ENCODE measurements at regions not wholly inside any gene's neighbourhood (a gene's known extent, or its start where the extent isn't known, plus 50 kb on each side); places are given as distances from the start of the nearest gene placed in this dataset.

- Histone ChIP-seq H3K9me3 (ENCODE audit: control insufficient read depth, low read depth, low read length) (no peaks in the 10 kb centered on the region), H3K4me1 (ENCODE audit: control insufficient read depth, insufficient read depth, low read length) (no peaks in the 10 kb centered on the region), H3K27ac (ENCODE audit: low read length) (no peak overlapping the region), H3K36me3 (ENCODE audit: control insufficient read depth, insufficient read depth, low read length) (no peaks in the 10 kb centered on the region), H3K4me3 (ENCODE audit: low read length) (no peak overlapping the region), H3K27me3 (ENCODE audit: control insufficient read depth, insufficient read depth, low read length) (no peaks in the 10 kb centered on the region)
- no peak for DNase-seq
- WGBS (ENCODE audit: insufficient coverage, low lambda C conversion rate) = 84% methylated on average over 3 of the region's 4 CpGs
These were observed 565.2 kb upstream of the PKDCC start for GRCh38 chr2:41482659-41483058.

GRCh38 chr2:41483226-41483625 lies 564.6 kb upstream of the PKDCC start:
- DNase-seq = no peak
- H3K27me3 ChIP-seq (ENCODE audit: control insufficient read depth, insufficient read depth, low read length) = no peaks in the 10 kb centered on the region
- no peak overlapping the region for H3K4me3 ChIP-seq (ENCODE audit: low read length)
- H3K36me3 ChIP-seq (ENCODE audit: control insufficient read depth, insufficient read depth, low read length) = no peaks in the 10 kb centered on the region
- WGBS (ENCODE audit: insufficient coverage, low lambda C conversion rate) = 100% methylated on average over 1 of the region's 2 CpGs
- no peak overlapping the region for H3K27ac ChIP-seq (ENCODE audit: low read length)
- no peaks in the 10 kb centered on the region for H3K9me3 ChIP-seq (ENCODE audit: control insufficient read depth, low read depth, low read length)
- no peaks in the 10 kb centered on the region for H3K4me1 ChIP-seq (ENCODE audit: control insufficient read depth, insufficient read depth, low read length)

- H3K4me3 ChIP-seq (ENCODE audit: low read length) = no peak overlapping the region
- H3K27ac ChIP-seq (ENCODE audit: low read length) = no peak overlapping the region
- 80% methylated on average over 1 of the region's 7 CpGs for WGBS (ENCODE audit: insufficient coverage, low lambda C conversion rate)
- H3K9me3 ChIP-seq (ENCODE audit: control insufficient read depth, low read depth, low read length) = no peaks in the 10 kb centered on the region
- H3K36me3 ChIP-seq (ENCODE audit: control insufficient read depth, insufficient read depth, low read length) = no peaks in the 10 kb centered on the region
- H3K4me1 ChIP-seq (ENCODE audit: control insufficient read depth, insufficient read depth, low read length) = no peaks in the 10 kb centered on the region
- no peaks in the 10 kb centered on the region for H3K27me3 ChIP-seq (ENCODE audit: control insufficient read depth, insufficient read depth, low read length)
- no peak for DNase-seq
These were observed 563.6 kb upstream of the PKDCC start for GRCh38 chr2:41483982-41484857.

GRCh38 chr2:41484858-41485234 lies 563.0 kb upstream of the PKDCC start:
- Histone ChIP-seq H3K4me3 (ENCODE audit: low read length) (no peak overlapping the region), H3K9me3 (ENCODE audit: control insufficient read depth, low read depth, low read length) (no peaks in the 10 kb centered on the region), H3K4me1 (ENCODE audit: control insufficient read depth, insufficient read depth, low read length) (no peaks in the 10 kb centered on the region), H3K27me3 (ENCODE audit: control insufficient read depth, insufficient read depth, low read length) (no peaks in the 10 kb centered on the region), H3K27ac (ENCODE audit: low read length) (no peak overlapping the region), H3K36me3 (ENCODE audit: control insufficient read depth, insufficient read depth, low read length) (no peaks in the 10 kb centered on the region)
- DNase-seq = no peak

- no peaks in the 10 kb centered on the region for H3K36me3 ChIP-seq (ENCODE audit: control insufficient read depth, insufficient read depth, low read length)
- H3K27me3 ChIP-seq (ENCODE audit: control insufficient read depth, insufficient read depth, low read length) = no peaks in the 10 kb centered on the region
- no peak for DNase-seq
- no peak overlapping the region for H3K27ac ChIP-seq (ENCODE audit: low read length)
- H3K9me3 ChIP-seq (ENCODE audit: control insufficient read depth, low read depth, low read length) = no peaks in the 10 kb centered on the region
- H3K4me3 ChIP-seq (ENCODE audit: low read length) = no peak overlapping the region
- H3K4me1 ChIP-seq (ENCODE audit: control insufficient read depth, insufficient read depth, low read length) = no peaks in the 10 kb centered on the region
These were observed 560.9 kb upstream of the PKDCC start for GRCh38 chr2:41486948-41487347.

- H3K27ac ChIP-seq (ENCODE audit: low read length) = no peak overlapping the region
- no peaks in the 10 kb centered on the region for H3K27me3 ChIP-seq (ENCODE audit: control insufficient read depth, insufficient read depth, low read length)
- no peaks in the 10 kb centered on the region for H3K36me3 ChIP-seq (ENCODE audit: control insufficient read depth, insufficient read depth, low read length)
- no peaks in the 10 kb centered on the region for H3K4me1 ChIP-seq (ENCODE audit: control insufficient read depth, insufficient read depth, low read length)
- no peak for DNase-seq
- H3K4me3 ChIP-seq (ENCODE audit: low read length) = no peak overlapping the region
- peaks cover under 1% of the 10 kb centered on the region for H3K9me3 ChIP-seq (ENCODE audit: control insufficient read depth, low read depth, low read length)
These were observed 558.9 kb upstream of the PKDCC start for GRCh38 chr2:41488888-41489287.

GRCh38 chr2:41489638-41490037 lies 558.2 kb upstream of the PKDCC start:
- Histone ChIP-seq H3K9me3 (ENCODE audit: control insufficient read depth, low read depth, low read length) (peaks cover 3% of the 10 kb centered on the region), H3K36me3 (ENCODE audit: control insufficient read depth, insufficient read depth, low read length) (no peaks in the 10 kb centered on the region), H3K4me1 (ENCODE audit: control insufficient read depth, insufficient read depth, low read length) (no peaks in the 10 kb centered on the region), H3K27me3 (ENCODE audit: control insufficient read depth, insufficient read depth, low read length) (no peaks in the 10 kb centered on the region), H3K4me3 (ENCODE audit: low read length) (no peak overlapping the region), H3K27ac (ENCODE audit: low read length) (no peak overlapping the region)
- no peak for DNase-seq

GRCh38 chr2:41495050-41495449 lies 552.8 kb upstream of the PKDCC start:
- H3K4me3 ChIP-seq (ENCODE audit: low read length) = no peak overlapping the region
- peaks cover 13% of the 10 kb centered on the region for H3K9me3 ChIP-seq (ENCODE audit: control insufficient read depth, low read depth, low read length)
- no peaks in the 10 kb centered on the region for H3K4me1 ChIP-seq (ENCODE audit: control insufficient read depth, insufficient read depth, low read length)
- no peaks in the 10 kb centered on the region for H3K36me3 ChIP-seq (ENCODE audit: control insufficient read depth, insufficient read depth, low read length)
- H3K27ac ChIP-seq (ENCODE audit: low read length) = no peak overlapping the region
- no peaks in the 10 kb centered on the region for H3K27me3 ChIP-seq (ENCODE audit: control insufficient read depth, insufficient read depth, low read length)
- peak in 1 of 2 donors; percentile 4 for DNase-seq
- WGBS (ENCODE audit: insufficient coverage, low lambda C conversion rate) = no CpG with 5 or more reads among the region's 5 CpGs

GRCh38 chr2:41496908-41497307 lies 550.9 kb upstream of the PKDCC start:
- DNase-seq = no peak
- Histone ChIP-seq H3K9me3 (ENCODE audit: control insufficient read depth, low read depth, low read length) (peaks cover 17% of the 10 kb centered on the region), H3K4me1 (ENCODE audit: control insufficient read depth, insufficient read depth, low read length) (no peaks in the 10 kb centered on the region), H3K27ac (ENCODE audit: low read length) (no peak overlapping the region), H3K36me3 (ENCODE audit: control insufficient read depth, insufficient read depth, low read length) (no peaks in the 10 kb centered on the region), H3K4me3 (ENCODE audit: low read length) (no peak overlapping the region), H3K27me3 (ENCODE audit: control insufficient read depth, insufficient read depth, low read length) (no peaks in the 10 kb centered on the region)
- no CpG with 5 or more reads among the region's 3 CpGs for WGBS (ENCODE audit: insufficient coverage, low lambda C conversion rate)

GRCh38 chr2:41498781-41499180 lies 549.0 kb upstream of the PKDCC start:
- H3K4me1 ChIP-seq (ENCODE audit: control insufficient read depth, insufficient read depth, low read length) = no peaks in the 10 kb centered on the region
- H3K27ac ChIP-seq (ENCODE audit: low read length) = no peak overlapping the region
- WGBS (ENCODE audit: insufficient coverage, low lambda C conversion rate) = 100% methylated on average over 1 of the region's 3 CpGs
- no peak overlapping the region for H3K4me3 ChIP-seq (ENCODE audit: low read length)
- peaks cover 22% of the 10 kb centered on the region for H3K9me3 ChIP-seq (ENCODE audit: control insufficient read depth, low read depth, low read length)
- H3K36me3 ChIP-seq (ENCODE audit: control insufficient read depth, insufficient read depth, low read length) = no peaks in the 10 kb centered on the region
- no peaks in the 10 kb centered on the region for H3K27me3 ChIP-seq (ENCODE audit: control insufficient read depth, insufficient read depth, low read length)
- no peak for DNase-seq

GRCh38 chr2:41500895-41501294 lies 546.9 kb upstream of the PKDCC start:
- Histone ChIP-seq H3K27ac (ENCODE audit: low read length) (no peak overlapping the region), H3K4me1 (ENCODE audit: control insufficient read depth, insufficient read depth, low read length) (no peaks in the 10 kb centered on the region), H3K27me3 (ENCODE audit: control insufficient read depth, insufficient read depth, low read length) (no peaks in the 10 kb centered on the region), H3K4me3 (ENCODE audit: low read length) (no peak overlapping the region), H3K9me3 (ENCODE audit: control insufficient read depth, low read depth, low read length) (peaks cover 18% of the 10 kb centered on the region), H3K36me3 (ENCODE audit: control insufficient read depth, insufficient read depth, low read length) (no peaks in the 10 kb centered on the region)
- WGBS (ENCODE audit: insufficient coverage, low lambda C conversion rate) = no CpG with 5 or more reads among the region's 2 CpGs
- DNase-seq = no peak
